Left lobe of liver (tissue), 2 donors: ENCODE measurements at regions not wholly inside any gene's neighbourhood (a gene's known extent, or its start where the extent isn't known, plus 50 kb on each side); places are given as distances from the start of the nearest gene placed in this dataset.
A peak's percentile ranks its signal among the peaks of the same experiment; 100 is the strongest.

Experiments used
- ATAC-seq: fragments of 200-7000 bp; cut with Tn5 transposase; one replicate; pipeline ENCODE4 v1.9.1; 2020; ENCODE audit warnings: mild to moderate bottlenecking, moderate library complexity
- DNase-seq: peaks from one replicate; pipeline ENCODE4 v3.0.0-alpha.2; 2020; ENCODE audit warnings: low spot score
- donor health status: DM: no; HTN: no; CAD: no; lungs with moderate emphysema.
- donor health status: DM: no; HTN: yes; CAD: no.

- no peak for DNase-seq
- ATAC-seq: no peak
Measured at GRCh38 chr14:87547536-87547935, 445.4 kb downstream of the GALC start.

DNA sequence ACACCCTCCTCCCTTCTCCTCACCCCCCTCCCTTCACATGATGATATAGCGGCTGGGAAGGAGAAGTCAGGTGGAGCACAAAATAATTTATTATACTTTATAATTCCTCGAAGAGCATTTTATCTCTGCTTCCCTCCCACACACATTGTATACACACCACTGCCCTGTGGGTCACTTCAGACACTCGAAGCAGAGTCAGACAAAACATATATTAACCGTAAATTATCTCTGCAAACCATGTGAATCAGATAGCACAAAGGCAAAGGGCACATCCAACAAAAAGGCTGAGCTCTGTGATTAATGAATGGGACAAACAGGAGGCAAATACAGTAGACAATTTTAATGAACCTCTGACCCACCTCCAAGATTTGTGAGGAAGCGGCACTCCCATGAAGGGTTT, 450.7 kb downstream of the GALC start:
- DNase-seq (no peak), ATAC-seq (no peak)

DNA sequence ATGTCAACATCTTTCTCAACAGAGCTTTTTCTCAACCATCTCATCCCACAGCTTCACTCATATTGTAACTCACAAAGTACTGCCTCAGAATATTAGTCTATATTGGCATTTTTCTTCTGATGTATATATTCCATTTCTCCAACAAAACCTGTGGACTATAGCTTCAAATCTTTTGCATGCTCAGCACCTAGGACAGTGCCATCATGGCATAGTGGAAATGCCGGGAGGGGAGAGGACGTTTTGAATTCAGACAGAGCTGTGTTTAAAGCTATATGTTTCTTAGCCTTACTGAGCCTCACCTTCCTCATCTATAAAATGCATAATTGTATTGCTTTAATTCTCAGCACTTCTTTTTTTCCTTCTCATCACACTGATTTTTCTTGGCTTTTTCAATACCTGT, 452.6 kb downstream of the GALC start:
- ATAC-seq (no peak), DNase-seq (no peak)

- DNase-seq: no peak
- ATAC-seq: no peak
Measured at GRCh38 chr14:87529081-87529480, 463.9 kb downstream of the GALC start.

DNA sequence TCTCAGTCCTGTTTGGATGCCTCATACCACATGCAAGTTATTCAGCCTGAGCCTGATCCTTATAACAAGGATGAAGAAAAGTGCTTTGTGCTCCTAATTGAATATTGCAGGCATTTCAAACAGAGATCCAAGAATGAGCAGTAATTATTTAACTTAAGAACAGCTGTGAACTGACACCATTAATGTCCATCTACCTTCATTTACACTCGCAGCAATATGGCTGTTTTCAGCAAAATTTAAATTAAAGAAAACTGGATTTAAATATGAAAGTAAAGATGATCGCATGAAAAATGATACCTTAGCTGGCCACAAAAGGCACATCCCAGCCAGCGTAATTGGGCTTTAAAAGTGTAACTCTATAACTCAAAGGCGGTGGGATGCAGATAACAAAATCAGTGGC, 466.3 kb downstream of the GALC start:
- ATAC-seq: no peak
- no peak for DNase-seq

GRCh38 chr14:87524011-87524410, 469.0 kb downstream of the GALC start:
- DNase-seq: no peak
- no peak for ATAC-seq

DNA sequence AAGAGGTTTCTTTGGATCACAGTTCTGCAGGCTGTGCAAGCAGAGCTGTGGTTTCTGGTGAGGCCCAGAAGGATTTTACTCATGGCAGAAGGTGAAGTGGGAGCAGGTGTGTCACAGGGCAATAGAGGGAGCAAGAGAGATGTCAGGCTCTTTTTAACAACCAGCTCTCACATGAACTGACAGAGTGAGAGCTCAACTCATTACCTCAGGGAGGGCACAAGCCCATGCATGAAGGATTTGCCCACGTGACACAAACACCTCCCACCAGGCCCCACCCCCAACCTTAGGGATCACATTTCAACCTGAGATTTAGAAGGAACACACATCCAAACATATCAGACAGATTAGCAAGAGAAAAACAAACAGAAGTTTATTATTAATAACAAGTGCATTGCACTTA, 470.4 kb downstream of the GALC start:
- ATAC-seq: no peak
- DNase-seq: no peak

DNA sequence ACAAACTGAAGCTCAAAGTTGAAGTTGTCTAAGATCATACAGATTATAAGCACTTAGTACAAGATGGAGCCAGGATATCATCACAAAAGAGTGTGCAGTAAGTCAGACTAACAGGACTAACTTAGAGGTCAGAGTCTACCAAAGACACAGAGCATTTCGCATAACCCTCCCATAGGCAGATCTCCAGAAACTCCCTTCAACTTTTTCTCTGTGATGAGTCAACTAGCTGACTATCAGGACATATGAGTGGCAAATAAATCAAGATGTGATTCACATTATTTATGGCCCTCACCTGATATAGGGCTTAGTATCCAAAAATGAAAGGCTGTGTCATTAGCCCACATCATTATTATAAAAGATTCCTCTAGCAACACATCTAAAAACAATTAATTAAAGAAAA, 484.6 kb downstream of the GALC start:
- ATAC-seq (no peak), DNase-seq (no peak)

- DNase-seq (no peak), ATAC-seq (no peak)
Measured at GRCh38 chr14:87503711-87504110, 489.3 kb downstream of the GALC start.

- DNase-seq: no peak
- no peak for ATAC-seq
Measured at GRCh38 chr14:87497301-87497700, 495.7 kb downstream of the GALC start.

DNA sequence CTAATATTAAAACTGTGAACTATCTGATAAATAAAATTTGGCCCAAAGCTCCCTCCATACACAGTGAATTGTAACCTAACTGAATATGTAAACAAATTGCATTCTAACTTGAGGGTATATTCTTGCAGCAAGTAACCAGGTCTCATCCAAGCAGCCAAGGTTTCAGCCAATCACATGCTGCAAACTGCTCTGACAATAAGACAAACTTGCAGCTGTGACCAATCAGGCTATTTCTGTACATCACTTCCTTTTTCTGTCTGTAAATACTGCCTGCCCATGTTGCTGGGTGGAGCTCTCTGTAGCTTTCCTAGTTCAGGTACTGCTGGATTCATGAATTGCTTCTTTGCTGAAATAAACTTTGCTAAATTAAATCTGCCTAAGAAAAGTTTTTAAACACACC, 499.0 kb downstream of the GALC start:
- ATAC-seq (no peak), DNase-seq (no peak)

DNA sequence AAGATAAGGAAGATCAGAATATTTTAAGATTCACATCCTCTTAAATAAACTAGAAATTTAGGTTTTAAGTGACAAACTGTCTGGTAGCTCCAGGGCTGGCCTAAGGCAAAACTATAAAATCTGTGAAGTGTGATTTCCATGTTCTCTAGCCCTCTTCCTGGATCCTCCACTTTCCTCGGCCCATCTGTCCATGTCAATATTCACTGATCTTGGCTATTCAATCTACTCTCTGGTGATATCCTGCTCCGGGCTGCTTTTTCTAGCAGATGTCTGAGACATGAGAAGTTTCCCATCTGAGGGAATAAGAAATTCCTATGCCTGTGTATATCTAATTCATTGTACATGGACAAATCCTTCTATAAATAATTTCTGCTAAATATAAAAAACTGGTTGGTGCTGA, 500.4 kb downstream of the GALC start:
- ATAC-seq (no peak), DNase-seq (no peak)

GRCh38 chr14:87491816-87492215, 501.2 kb downstream of the GALC start:
- DNase-seq (no peak), ATAC-seq (no peak)

DNA sequence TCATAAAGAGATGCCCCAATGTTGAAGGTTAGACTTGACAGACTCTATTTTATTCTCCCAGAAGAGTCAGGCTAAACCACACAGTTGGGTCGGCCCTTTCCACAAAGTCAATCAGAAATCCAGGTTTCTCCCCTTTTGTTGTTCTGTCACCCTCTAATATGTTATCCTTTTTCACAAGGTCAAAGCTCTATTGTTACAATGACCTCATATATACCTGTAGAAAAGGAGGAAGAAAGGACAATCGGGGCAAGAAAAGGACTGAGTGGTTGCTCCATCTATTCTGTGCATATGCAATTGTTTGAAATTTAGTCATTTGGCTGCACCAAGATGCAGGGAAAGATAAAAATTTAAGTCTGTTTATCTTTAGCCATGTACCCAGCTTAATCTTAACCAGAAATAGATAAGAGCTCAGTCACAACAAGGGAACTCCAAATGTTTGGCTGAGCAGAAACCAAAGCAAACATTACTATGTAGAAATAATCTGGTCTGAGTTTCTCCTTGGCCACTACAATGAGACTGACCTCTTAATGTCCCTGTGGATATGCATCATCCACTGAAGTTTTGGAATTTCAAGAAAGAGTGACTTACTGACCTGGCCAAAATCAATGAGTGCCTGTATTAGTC, 503.7 kb downstream of the GALC start:
- ATAC-seq (peak; percentile 44), DNase-seq (no peak)

GRCh38 chr14:87483271-87484260, 509.4 kb downstream of the GALC start:
- DNase-seq (no peak), ATAC-seq (no peak)

- DNase-seq: no peak
- no peak for ATAC-seq
Measured at GRCh38 chr14:87468531-87468930, 524.5 kb downstream of the GALC start.

DNA sequence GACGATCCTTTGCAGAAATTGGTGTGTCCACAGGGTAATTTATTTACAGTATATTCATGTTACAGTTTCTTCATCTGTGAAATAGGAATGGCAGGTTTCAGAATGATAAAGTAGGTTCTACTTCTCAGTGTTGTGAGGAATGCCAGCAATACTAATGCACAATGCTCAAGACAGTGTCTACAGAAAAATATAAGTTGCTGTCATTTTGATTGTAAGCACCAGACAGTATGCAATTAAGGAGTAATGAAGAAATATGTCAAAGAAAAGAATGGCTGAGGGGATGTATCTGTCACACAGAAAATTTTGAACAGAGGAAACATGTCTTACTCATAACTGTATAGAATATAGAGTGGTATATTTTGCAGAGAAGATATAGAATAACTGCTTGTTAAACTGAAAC, 525.4 kb downstream of the GALC start:
- ATAC-seq: no peak

DNA sequence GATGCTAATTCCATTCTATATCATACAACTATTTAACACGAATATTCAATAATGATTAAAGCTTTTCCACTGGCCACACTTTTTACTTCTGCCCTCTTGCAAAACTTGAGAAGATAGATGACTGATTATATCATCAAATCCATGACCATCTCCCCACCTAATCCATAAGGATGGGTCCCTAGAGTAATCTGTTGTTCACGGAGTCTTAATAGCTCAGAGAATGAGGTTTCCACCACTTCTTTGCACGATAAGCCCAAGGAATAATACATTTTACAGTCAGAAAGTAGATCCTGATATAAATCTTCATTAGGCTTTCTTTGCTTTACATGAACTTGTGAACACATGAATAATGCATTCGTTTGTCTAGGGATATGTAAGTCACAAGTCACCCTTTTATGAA, 527.2 kb downstream of the GALC start:
- no peak for ATAC-seq
- DNase-seq: no peak

More for the DNA sequence above, 525.4 kb downstream of the GALC start:
- DNase-seq: no peak

DNA sequence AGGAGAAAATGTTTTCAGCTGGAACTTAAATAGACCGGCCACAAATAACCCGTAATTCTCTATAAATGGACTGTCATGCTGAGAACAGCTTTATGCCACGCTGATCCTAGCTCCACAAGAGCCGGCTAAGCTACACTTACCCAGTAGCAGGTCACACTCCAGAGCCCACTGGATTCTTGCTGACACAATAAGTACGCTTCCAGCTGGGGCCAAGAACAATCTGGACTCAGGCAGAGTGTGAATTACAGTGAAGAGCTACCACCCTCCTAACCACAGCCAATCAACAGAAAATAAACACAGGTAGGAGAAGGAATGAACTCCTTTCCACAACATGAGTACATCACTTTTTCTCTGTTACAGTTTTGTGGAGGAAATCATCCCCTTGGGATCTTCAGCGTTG, 531.3 kb downstream of the GALC start:
- ATAC-seq (no peak), DNase-seq (no peak)

DNA sequence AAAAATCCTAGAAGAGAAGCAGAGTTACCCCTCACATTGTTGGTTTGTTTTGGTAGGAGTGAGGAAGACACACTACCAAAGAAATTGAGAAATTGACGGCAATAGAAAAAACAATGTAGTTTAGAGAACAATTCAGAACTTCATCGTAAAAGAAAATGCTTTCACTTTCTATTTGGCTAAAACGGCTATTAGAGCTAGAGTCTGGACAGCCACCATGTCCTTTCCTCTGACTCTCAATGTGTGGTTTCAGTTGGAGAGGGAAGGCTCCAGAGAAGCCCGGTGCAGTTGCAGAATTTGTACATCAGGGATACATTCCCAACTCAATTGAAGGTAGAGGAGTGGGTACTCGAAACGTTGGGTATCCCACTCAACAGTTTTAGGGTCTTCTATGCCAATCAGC, 535.3 kb downstream of the GALC start:
- DNase-seq (no peak), ATAC-seq (peak; percentile 76)

DNA sequence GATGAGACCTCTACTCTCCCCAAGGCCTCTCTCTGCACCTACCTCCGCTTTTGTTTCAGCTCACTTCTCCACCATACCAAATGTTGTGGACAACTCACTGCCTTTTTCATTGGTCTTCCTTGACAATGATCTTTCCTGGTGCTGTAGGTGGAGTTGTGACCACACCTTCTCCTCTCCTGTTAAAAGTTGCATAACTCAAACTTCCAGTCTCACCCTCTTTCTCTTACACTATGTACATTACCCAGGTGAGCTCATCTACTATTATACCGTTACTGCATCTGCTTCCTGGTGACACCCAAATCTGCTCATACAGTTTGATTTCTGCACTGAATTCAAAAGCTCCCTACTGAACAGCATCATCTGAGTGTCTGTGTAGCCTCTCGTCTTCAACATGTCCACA, 542.8 kb downstream of the GALC start:
- ATAC-seq (no peak), DNase-seq (no peak)

GRCh38 chr14:87449016-87449415, 544.0 kb downstream of the GALC start:
- no peak for ATAC-seq
- DNase-seq: no peak
